ENCODE measurements at regions not wholly inside any gene's neighbourhood (a gene's known extent, or its start where the extent isn't known, plus 50 kb on each side); places are given as distances from the start of the nearest gene placed in this dataset.

GRCh38 chr18:44181951-44182747 lies 498.5 kb upstream of the SETBP1 start:
- ATAC-seq (ENCODE audit: poor library complexity): no peak
- intact Hi-C loops (cut with DNase I): no loop called here
- DNase-seq: no peak

GRCh38 chr18:44186001-44186400 lies 494.7 kb upstream of the SETBP1 start:
- intact Hi-C loops (cut with DNase I): no loop called here
- no peak for DNase-seq
- ATAC-seq (ENCODE audit: poor library complexity): no peak

DNA sequence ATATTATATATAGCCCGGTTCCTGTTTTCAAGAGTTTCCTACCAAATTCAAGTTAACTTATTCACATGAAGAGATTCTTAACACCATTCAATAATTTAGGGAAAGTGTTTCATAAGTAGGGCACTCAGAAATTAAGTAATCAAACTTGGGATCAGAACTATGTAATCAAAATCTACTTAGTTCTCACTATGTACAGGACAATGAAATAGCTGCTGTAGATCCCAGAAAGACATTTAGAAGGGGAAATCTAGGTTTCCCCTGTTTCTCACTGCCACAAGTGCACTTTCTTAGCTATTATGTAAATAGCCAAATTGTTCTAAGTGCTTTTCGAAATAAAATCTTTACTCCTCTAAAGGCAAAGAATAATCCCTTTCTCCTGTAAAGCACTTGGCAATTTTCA lies 493.6 kb upstream of the SETBP1 start:
- ATAC-seq (ENCODE audit: poor library complexity): no peak
- no peak for DNase-seq
- intact Hi-C loops (cut with DNase I): no loop called here

GRCh38 chr18:44195394-44196140 lies 485.1 kb upstream of the SETBP1 start:
- no peak for ATAC-seq (ENCODE audit: poor library complexity)
- no peak for DNase-seq
- intact Hi-C loops (cut with DNase I): no loop called here

DNA sequence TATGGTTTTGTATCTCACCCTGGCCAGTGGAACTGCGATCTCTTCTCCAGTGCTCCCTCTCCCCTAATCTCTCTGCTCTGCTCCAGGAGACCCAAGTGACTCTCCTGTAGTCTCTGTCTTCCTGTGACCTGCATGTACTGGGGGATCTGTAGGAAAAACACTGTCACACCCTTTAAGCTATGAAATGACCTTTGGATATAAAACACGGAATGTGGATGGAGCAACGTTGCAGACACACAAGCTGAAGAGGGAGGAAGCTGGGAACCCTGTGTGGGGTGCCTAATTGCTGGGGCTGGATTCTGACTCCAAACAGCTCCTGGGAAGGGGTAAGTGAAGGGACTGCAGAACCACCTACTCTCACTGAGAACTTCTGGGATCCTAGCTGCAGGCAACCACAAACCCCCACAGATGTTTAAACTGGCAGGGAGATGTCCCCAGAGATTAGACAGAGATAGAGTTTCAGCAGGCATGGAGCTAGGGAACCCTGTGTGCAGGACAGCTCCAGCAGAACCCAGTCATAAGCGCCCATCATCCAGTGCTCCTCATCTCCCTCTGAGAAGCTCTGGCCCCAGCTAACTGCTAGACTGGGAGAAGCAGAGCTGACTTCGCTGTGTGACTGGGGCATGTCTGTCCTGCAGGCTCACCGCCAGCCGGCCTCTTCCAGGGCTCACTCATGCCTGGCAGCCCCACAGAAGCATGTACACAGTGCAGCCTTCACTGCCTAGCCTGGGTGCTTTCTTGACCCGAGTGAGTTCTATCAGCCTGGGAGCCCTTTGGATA lies 482.7 kb upstream of the SETBP1 start:
- DNase-seq: peak; percentile 35
- ATAC-seq (ENCODE audit: poor library complexity): no peak
- intact Hi-C loops (cut with DNase I): no loop called here

DNA sequence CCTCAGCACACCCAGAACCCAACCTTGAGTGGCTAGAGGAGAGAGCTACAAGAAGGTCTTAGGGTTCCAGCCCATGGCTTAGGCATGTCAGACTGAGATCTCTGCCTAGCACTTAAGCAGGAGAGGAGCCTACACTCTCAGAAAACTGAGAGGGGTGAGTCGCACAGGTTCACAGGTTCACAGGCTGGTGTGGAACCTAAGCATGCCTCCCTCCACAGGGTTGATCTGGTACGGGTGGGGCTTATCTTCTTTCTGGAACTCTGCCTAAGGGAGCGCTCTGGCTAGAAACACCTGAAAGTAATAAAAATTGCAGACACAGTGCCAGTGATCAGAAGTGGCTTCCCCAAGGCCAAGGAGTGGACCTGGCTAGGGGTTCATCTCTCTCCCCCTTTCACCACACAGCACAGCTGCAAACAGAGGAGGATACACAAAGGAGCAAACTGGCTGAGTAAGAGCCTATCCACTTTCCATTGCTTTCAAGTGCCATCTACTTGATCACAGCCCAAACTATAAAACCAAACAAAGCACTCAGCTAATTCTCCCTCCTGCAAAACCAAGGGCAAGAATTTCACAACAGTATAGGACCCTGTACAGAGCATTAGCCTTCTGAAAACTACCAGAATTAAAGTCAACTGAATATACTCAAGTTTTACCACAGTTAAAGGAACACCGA lies 481.9 kb upstream of the SETBP1 start:
- ATAC-seq (ENCODE audit: poor library complexity) (no peak), DNase-seq (no peak)
- intact Hi-C loops (cut with DNase I): no loop called here

DNA sequence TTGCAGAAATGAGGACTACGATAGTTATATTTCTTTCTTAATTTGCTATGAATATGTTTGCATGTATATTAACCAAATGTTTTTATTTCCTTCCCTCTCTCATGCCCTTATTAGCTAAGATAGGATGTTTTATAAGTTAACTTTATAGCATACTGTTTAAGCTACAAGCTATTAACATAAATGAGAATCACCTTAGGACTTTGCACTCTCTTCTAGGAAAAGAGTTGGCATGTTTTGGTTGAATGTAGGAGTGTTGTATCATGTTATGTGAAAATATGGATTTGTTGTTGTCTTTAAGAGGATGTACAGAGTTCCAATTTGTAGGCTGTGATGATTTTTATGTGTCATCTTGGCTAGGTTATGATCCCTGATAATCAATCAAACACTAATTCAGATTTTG lies 467.4 kb upstream of the SETBP1 start:
- ATAC-seq (ENCODE audit: poor library complexity) (no peak), DNase-seq (no peak)
- intact Hi-C loops (cut with DNase I): no loop called here

- no peak for ATAC-seq (ENCODE audit: poor library complexity)
- intact Hi-C loops (cut with DNase I): no loop called here
- no peak for DNase-seq
Measured at GRCh38 chr18:44214396-44214795, 466.3 kb upstream of the SETBP1 start.

GRCh38 chr18:44216169-44216568 lies 464.5 kb upstream of the SETBP1 start:
- intact Hi-C loops (cut with DNase I): no loop called here
- DNase-seq: no peak
- ATAC-seq (ENCODE audit: poor library complexity): no peak

DNA sequence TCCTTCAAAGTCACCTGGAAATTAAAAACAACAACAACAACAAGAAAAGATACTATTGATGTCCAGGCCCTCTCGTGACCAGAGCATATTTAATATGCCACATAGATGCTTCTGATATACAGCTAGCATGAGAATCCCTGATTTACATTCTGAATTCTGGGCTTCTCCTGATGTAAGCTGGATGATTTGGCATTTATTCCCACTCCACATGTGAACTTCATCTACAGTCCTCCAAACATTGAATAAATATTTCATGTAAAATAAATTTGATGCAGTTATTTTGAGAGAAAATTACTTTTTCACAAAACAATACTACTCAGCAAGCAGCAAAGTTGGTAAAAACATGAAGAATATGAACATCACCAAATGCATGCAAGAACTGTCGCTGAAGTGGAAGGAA lies 453.2 kb upstream of the SETBP1 start:
- no peak for DNase-seq
- ATAC-seq (ENCODE audit: poor library complexity): no peak
- intact Hi-C loops (cut with DNase I): no loop called here

DNA sequence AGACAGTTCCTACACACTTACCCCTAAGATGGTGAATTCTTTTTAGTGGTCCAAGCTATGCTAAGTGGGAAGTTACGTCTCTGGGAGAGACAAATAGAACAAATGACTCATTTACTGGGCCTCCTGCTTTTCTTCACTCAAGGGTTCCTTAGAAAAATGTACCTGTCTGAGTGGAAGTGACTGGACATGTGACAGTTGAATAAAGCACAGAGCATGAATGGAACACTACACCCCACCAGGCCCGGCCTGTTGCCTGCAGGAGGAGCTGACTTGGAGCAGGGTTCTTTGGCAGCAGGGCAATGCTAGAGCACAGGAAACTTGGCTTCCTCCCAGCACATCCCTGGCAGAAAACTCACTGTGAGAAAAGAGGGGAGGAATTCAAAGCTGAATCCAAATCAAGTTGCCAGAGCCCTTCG lies 451.0 kb upstream of the SETBP1 start:
- DNase-seq (peak; percentile 83), ATAC-seq (ENCODE audit: poor library complexity) (peak; percentile 98)
- intact Hi-C loops (cut with DNase I): no loop called here

GRCh38 chr18:44231936-44232335 lies 448.8 kb upstream of the SETBP1 start:
- DNase-seq (no peak), ATAC-seq (ENCODE audit: poor library complexity) (no peak)
- intact Hi-C loops (cut with DNase I): no loop called here

DNA sequence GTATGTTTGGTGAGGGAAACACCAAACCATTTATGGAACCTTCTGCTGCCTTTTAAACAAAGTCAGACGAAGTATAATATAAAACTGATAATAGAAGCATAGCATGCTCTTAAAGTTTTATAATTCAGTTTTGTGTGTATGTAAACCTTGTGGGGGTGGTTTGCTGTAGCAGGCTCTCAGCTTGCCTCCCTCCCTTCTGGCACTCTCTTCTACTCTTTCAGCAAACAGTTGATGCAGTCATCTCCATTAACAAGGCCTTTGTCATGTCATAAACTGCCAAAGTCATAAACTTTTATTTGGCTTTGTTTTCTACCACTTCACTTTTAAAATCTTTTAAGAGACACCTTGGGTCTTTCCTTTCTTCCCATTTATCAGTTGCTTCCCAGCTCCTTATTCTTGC lies 448.2 kb upstream of the SETBP1 start:
- ATAC-seq (ENCODE audit: poor library complexity): no peak
- intact Hi-C loops (cut with DNase I): no loop called here

DNA sequence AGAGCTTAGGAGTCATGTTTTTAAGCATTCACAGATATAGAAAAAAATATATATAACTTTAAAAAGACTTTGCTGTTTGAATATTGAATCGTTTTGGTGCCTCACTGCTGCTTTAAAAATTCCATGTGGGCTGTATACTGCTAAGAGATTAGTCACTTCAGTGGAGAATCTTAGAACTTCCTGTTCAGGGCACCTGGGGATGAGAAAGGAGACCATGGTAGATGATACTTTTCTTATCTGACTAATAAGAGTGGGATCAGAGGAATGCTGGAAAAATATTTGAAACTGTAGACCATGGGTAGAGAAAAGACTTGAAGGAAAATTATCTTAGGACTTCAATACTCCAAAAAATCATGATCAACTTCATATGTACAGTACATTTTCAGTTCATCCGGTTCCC lies 442.2 kb upstream of the SETBP1 start:
- intact Hi-C loops (cut with DNase I): no loop called here
- DNase-seq (no peak), ATAC-seq (ENCODE audit: poor library complexity) (no peak)

More for the DNA sequence above, 448.2 kb upstream of the SETBP1 start:
- DNase-seq: no peak

DNA sequence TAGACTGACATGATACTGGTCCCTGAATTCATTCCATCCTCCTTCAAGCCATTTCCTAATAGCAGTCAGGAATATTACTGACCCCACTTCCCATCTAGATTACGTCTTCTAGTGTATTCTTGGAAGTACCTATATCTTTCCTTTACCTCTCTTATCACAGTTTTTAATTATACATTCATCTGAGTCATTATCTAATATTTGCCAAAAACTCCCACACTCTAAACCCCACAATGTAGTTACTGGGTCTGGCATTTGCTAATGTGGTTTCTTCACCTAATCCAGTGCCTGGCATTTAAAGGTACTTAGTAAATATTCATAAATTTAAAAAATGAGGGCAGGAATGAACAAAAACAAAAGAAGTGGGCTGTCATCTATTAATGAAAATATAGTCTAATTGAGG lies 441.8 kb upstream of the SETBP1 start:
- intact Hi-C loops (cut with DNase I): no loop called here
- DNase-seq: no peak
- no peak for ATAC-seq (ENCODE audit: poor library complexity)

DNA sequence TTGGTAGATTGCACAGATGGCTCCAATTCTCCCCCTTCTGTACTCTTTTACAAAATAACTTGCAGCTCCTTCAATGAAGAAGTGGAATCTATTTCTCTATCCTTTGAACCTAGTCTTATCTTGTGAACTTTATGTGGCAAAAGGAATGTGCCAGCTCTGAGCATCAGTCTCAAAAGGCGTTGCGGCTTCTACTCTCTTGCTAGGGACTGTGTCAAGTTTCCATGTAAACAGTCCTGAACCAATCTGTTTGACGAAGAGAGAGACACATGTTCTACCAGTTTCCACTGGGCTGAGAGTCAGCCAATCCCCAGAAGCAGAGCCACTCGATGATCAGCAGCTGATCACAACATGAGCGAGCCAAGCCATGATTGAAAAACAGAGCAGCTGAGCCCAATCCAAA lies 439.7 kb upstream of the SETBP1 start:
- DNase-seq (no peak), ATAC-seq (ENCODE audit: poor library complexity) (no peak)
- intact Hi-C loops (cut with DNase I): no loop called here

DNA sequence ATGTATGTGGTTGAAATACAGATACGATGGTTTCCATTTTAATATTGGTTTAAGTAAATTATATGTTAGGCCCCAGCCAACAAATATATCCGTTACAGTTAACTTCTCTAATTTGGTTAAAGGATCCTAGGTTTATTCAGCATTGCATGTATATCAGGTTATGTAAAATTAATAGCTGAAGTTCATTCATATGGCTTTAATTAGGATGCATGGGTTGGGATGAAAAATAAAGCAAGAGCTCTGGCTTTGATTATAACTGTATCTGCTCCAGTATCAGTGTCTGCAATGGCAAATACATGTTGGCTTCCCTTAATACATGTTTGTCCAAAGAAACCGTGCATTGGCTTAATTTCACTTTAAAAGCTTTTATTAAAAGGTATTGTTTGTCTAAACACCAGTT lies 435.7 kb upstream of the SETBP1 start:
- ATAC-seq (ENCODE audit: poor library complexity) (no peak), DNase-seq (no peak)
- intact Hi-C loops (cut with DNase I): no loop called here

DNA sequence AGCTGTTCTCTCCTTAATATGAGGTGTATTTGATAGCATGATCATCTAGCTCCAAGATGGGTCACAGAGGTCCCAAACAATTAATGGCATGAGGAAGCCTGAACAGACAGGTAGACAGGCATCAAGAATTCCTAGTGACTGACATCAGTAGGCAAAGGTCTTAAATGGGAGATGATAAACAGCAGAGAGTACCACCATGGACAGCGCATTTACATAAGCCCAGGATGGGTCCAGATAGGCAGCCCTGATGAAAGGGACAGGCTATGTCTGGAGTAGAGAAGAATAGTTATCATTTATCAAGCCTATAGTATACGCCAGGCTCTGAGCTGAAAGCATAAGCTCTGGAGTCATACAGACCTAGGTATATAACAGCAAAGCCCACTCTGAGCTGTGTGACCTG lies 434.7 kb upstream of the SETBP1 start:
- no peak for ATAC-seq (ENCODE audit: poor library complexity)
- no peak for DNase-seq
- intact Hi-C loops (cut with DNase I): no loop called here

- no peak for ATAC-seq (ENCODE audit: poor library complexity)
- no peak for DNase-seq
- intact Hi-C loops (cut with DNase I): no loop called here
Measured at GRCh38 chr18:44258086-44258485, 422.6 kb upstream of the SETBP1 start.

Measured in Right ventricle myocardium superior (tissue), 1 donor.